Liver (tissue), 8 donors: ENCODE measurements at regions not wholly inside any gene's neighbourhood (a gene's known extent, or its start where the extent isn't known, plus 50 kb on each side); places are given as distances from the start of the nearest gene placed in this dataset.

Experiments
- DNase-seq: peaks from one replicate; pipeline ENCODE4 v3.0.0-alpha.2; 2017; ENCODE audit warnings: low spot score
- H3K27ac ChIP-seq, 2 donors: one replicate each; pipeline ENCODE4 v1.7.0; 2013; ENCODE audit warnings: inconsistent platforms in 2 of 2, low read length in 2 of 2, control low read depth in 1 of 2, low read depth in 1 of 2, mild to moderate bottlenecking in 1 of 2
- H3K27me3 ChIP-seq, 4 donors: one replicate each; pipeline versions ENCODE4 v1.6.1 to v1.7.0; 2013; ENCODE audit warnings: low read length in 3 of 4, inconsistent platforms in 1 of 4, mild to moderate bottlenecking in 1 of 4, moderate library complexity in 1 of 4; ENCODE audit not compliant: control insufficient read depth in 4 of 4, insufficient read depth in 4 of 4
- H3K36me3 ChIP-seq, 4 donors: one replicate each; pipeline versions ENCODE4 v1.6.1 to v1.7.0; 2013; ENCODE audit warnings: low read length in 3 of 4, mild to moderate bottlenecking in 3 of 4, low read depth in 1 of 4, moderate library complexity in 1 of 4; ENCODE audit not compliant: control insufficient read depth in 4 of 4, insufficient read depth in 3 of 4
- H3K4me1 ChIP-seq, 4 donors: one replicate each; pipeline versions ENCODE4 v1.6.1 to v1.7.0; 2013; ENCODE audit warnings: low read length in 3 of 4, mild to moderate bottlenecking in 3 of 4, moderate library complexity in 1 of 4; ENCODE audit not compliant: control insufficient read depth in 4 of 4, insufficient read depth in 4 of 4
- H3K4me3 ChIP-seq, 3 donors: one replicate each; pipeline versions ENCODE4 v1.6.1 to v1.7.0; 2013; ENCODE audit warnings: low read length in 3 of 3, control low read depth in 1 of 3, low read depth in 1 of 3, mild to moderate bottlenecking in 1 of 3
- H3K9ac ChIP-seq, 2 donors: one replicate each; pipeline ENCODE4 v1.7.0; 2013; ENCODE audit warnings: low read length in 2 of 2, mild to moderate bottlenecking in 2 of 2, moderate library complexity in 2 of 2, control low read depth in 1 of 2, low read depth in 1 of 2
- H3K9me3 ChIP-seq, 4 donors: one replicate each; pipeline versions ENCODE4 v1.6.1 to v1.7.0; 2013; ENCODE audit warnings: low read length in 3 of 4; ENCODE audit not compliant: control insufficient read depth in 4 of 4
- CTCF ChIP-seq: fragments of 150-350 bp; IDR thresholded peaks from 2 replicates; pipeline ENCODE4 v1.5.1; 2017; ENCODE audit warnings: improper control_type of control experiment, low read depth, low read length; ENCODE audit not compliant: missing input control
- EGR1 ChIP-seq, 2 donors: IDR thresholded peaks; 2 replicates each; pipeline ENCODE4 v1.6.1; 2016 to 2018; ENCODE audit warnings: antibody characterized with exemption in 2 of 2, low read depth in 2 of 2
- FOXA2 ChIP-seq: IDR thresholded peaks from 2 replicates; pipeline ENCODE4 v1.6.1; 2016; ENCODE audit warnings: antibody characterized with exemption
- HNF4A ChIP-seq, 2 donors: conservative IDR thresholded peaks; 2 replicates each; pipeline ENCODE4 v1.6.1; 2016; ENCODE audit warnings: antibody characterized with exemption in 2 of 2, mild to moderate bottlenecking in 2 of 2
- HNF4G ChIP-seq: IDR thresholded peaks from 2 replicates; pipeline ENCODE4 v1.6.1; 2016; ENCODE audit warnings: antibody characterized with exemption
- JUND ChIP-seq, 2 donors: IDR thresholded peaks; 2 replicates each; pipeline ENCODE4 v1.6.1; 2016; ENCODE audit warnings: antibody characterized with exemption in 2 of 2
- NR2F2 ChIP-seq: IDR thresholded peaks from 2 replicates; pipeline ENCODE4 v1.6.1; 2016; ENCODE audit warnings: antibody characterized with exemption
- RAD21 ChIP-seq, 2 donors: IDR thresholded peaks; 2 replicates each; pipeline ENCODE4 v1.6.1; 2016; ENCODE audit warnings: antibody characterized with exemption in 2 of 2, mild to moderate bottlenecking in 2 of 2
- RXRA ChIP-seq, 2 donors: IDR thresholded peaks; 2 replicates each; pipeline ENCODE4 v1.6.1; 2017 to 2018; ENCODE audit warnings: antibody characterized with exemption in 2 of 2, mild to moderate bottlenecking in 1 of 2
- SP1 ChIP-seq: IDR thresholded peaks from 2 replicates; pipeline ENCODE4 v1.6.1; 2018; ENCODE audit warnings: antibody characterized with exemption, mild to moderate bottlenecking
- TAF1 ChIP-seq: conservative IDR thresholded peaks from 2 replicates; pipeline ENCODE4 v1.6.1; 2016; ENCODE audit warnings: antibody characterized with exemption, mild to moderate bottlenecking
- YY1 ChIP-seq: IDR thresholded peaks from 2 replicates; pipeline ENCODE4 v1.6.1; 2016; ENCODE audit warnings: antibody characterized with exemption, mild to moderate bottlenecking
- WGBS: extraction: QIAGEN DNeasy Blood & Tissue Kit; methylation state at CpG from one replicate; pipeline ENCODE4 v1.1.7; 2013; 5-methylcytosine and 5-hydroxymethylcytosine counted together
- TF ChIP-seq, protein P1 (sequence below): IDR thresholded peaks from 2 replicates; pipeline ENCODE4 v1.6.1; 2016; ENCODE audit warnings: antibody characterized with exemption
- TF ChIP-seq, protein P2 (sequence below): IDR thresholded peaks from 2 replicates; pipeline ENCODE4 v1.6.1; 2016; ENCODE audit warnings: antibody characterized with exemption
- TF ChIP-seq, protein P3 (sequence below): IDR thresholded peaks from 2 replicates; pipeline ENCODE4 v1.6.1; 2016; ENCODE audit warnings: antibody characterized with exemption, mild to moderate bottlenecking
- TF ChIP-seq, protein P4 (sequence below): IDR thresholded peaks from 2 replicates; pipeline ENCODE4 v1.6.1; 2016; ENCODE audit warnings: antibody characterized with exemption
- donor health status: healthy.
- donor health status: healthy.
- donor health status: healthy.
- donor health status: healthy.
- donor health status: healthy.

DNA sequence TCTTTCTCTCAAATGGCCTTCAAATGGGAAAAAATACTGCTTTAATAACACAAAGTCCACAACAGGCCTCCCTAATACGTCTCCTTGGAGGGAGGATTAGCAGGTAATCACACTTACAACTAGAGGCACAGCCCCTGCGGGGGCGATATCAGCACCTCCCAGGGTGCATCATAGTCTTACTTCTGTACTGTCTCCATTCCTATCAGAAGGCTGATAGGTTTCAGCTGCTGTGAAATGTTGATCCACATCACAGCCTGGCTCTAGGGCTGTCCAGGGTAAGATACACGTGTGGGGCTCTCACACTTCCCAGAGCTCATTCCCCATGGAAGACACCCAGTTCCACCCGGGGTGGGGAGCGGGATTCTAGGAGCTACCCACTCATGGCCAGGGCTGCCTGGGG is 139.1 kb upstream of the SFSWAP start:
- TF ChIP-seq RAD21 (IDR thresholded peaks at IDR 0.05): no peak
- TF ChIP-seq SP1: no peak
- no peak for TF ChIP-seq JUND (IDR thresholded peaks at IDR 0.05)
- TF ChIP-seq HNF4G: no peak
- TF ChIP-seq HNF4A (conservative IDR thresholded peaks at IDR 0.05): no peak
- no peak for TF ChIP-seq EGR1 (IDR thresholded peaks at IDR 0.05; ENCODE audit: low read depth in 2 of 2)
- no peak for TF ChIP-seq TAF1
- TF ChIP-seq, protein P1, sequence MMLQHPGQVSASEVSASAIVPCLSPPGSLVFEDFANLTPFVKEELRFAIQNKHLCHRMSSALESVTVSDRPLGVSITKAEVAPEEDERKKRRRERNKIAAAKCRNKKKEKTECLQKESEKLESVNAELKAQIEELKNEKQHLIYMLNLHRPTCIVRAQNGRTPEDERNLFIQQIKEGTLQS: no peak
- Histone ChIP-seq H3K9ac (no peak overlapping the region), H3K4me3 (no peak overlapping the region), H3K36me3 (no peaks in the 10 kb centered on the region), H3K4me1 (no peaks in the 10 kb centered on the region), H3K9me3 (no peaks in the 10 kb centered on the region), H3K27me3 (peaks cover 0 to 2% (median 0%) of the 10 kb centered on the region in 4 donors), H3K27ac (no peak overlapping the region)
- 41% methylated on average over 6 of the region's 6 CpGs for WGBS
- no peak for DNase-seq

DNA sequence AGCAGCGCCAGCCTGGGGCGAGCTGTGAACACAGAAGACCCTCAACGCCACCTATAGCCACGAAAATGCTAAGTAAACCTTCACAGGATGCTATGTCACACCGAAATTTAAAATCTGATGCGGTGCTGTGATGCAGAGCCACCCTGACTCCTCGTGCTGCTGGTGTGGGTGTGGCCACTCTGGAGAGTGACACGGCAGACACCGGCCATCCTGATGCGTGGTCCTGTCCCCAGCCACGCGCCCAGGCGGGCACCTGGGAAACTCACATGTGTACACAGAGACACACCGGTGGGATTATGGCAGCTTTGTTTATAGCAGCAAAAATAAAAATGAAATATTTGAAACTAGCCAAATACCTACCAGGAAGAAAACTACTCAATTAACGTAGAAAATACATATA is 138.3 kb upstream of the SFSWAP start:
- no peak for DNase-seq
- H3K9me3 ChIP-seq: no peaks in the 10 kb centered on the region
- no peaks in the 10 kb centered on the region for H3K36me3 ChIP-seq
- 77% methylated on average over 15 of the region's 15 CpGs for WGBS
- H3K9ac ChIP-seq: no peak overlapping the region
- no peak overlapping the region for H3K27ac ChIP-seq
- peaks cover 0 to 2% (median 0%) of the 10 kb centered on the region in 4 donors for H3K27me3 ChIP-seq
- H3K4me3 ChIP-seq: no peak overlapping the region
- no peak for TF ChIP-seq HNF4G
- TF ChIP-seq NR2F2: no peak
- TF ChIP-seq, protein P1: no peak
- TF ChIP-seq SP1: no peak
- no peak for TF ChIP-seq RXRA (IDR thresholded peaks at IDR 0.05)
- no peak for TF ChIP-seq JUND (IDR thresholded peaks at IDR 0.05)
- no peak for TF ChIP-seq HNF4A (conservative IDR thresholded peaks at IDR 0.05)
- H3K4me1 ChIP-seq: no peaks in the 10 kb centered on the region

DNA sequence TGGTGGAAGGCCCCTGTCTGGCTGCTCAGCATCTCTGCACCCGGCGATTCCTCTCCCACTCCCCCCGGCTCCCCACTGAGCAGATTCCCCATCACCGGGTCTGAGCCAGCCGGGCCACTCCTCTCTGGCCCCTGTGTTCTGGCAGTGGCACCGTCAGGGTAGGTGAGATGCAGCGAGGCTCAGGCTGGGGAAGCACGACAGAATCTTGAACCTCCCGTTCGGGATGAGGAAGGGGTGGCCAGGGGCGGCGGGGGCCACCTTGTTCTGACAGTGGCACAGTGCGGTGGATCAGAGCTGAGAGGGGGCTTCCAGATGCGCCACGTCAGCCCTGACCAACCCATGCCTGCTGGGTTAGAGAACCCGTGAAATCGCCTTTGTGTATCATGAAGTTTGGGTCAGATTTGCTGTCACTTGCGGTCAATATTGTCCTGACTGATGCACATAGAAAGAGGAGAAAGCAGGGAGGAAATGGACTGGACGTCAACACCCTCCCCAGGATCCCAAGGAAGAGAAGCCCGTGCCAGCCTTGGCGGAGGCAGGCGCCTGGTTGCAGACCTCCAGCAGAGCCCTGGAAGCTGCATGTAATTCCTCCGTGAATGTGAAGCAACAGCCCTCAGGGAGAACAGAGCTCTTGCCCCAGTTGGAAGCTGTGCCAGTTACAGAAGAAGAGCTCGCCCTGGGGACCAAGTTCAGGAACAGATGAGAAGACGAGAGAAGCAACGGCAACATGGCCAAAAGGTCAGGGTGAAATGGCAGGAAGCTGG is 137.1 kb upstream of the SFSWAP start:
- H3K4me3 ChIP-seq: no peak overlapping the region
- no peak for DNase-seq
- no peaks in the 10 kb centered on the region for H3K4me1 ChIP-seq
- 65% methylated on average over 26 of the region's 26 CpGs for WGBS
- H3K36me3 ChIP-seq: no peaks in the 10 kb centered on the region
- H3K9me3 ChIP-seq: no peaks in the 10 kb centered on the region
- H3K9ac ChIP-seq: no peak overlapping the region
- H3K27me3 ChIP-seq: peaks cover 0 to 4% (median 3%) of the 10 kb centered on the region in 4 donors
- no peak for TF ChIP-seq FOXA2
- TF ChIP-seq, protein P2, sequence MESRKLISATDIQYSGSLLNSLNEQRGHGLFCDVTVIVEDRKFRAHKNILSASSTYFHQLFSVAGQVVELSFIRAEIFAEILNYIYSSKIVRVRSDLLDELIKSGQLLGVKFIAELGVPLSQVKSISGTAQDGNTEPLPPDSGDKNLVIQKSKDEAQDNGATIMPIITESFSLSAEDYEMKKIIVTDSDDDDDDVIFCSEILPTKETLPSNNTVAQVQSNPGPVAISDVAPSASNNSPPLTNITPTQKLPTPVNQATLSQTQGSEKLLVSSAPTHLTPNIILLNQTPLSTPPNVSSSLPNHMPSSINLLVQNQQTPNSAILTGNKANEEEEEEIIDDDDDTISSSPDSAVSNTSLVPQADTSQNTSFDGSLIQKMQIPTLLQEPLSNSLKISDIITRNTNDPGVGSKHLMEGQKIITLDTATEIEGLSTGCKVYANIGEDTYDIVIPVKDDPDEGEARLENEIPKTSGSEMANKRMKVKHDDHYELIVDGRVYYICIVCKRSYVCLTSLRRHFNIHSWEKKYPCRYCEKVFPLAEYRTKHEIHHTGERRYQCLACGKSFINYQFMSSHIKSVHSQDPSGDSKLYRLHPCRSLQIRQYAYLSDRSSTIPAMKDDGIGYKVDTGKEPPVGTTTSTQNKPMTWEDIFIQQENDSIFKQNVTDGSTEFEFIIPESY: no peak
- TF ChIP-seq RAD21 (IDR thresholded peaks at IDR 0.05): no peak
- TF ChIP-seq JUND (IDR thresholded peaks at IDR 0.05): no peak
- TF ChIP-seq, protein P1: no peak
- no peak for TF ChIP-seq HNF4G
- no peak for TF ChIP-seq YY1
- TF ChIP-seq NR2F2: no peak
- TF ChIP-seq, protein P3, sequence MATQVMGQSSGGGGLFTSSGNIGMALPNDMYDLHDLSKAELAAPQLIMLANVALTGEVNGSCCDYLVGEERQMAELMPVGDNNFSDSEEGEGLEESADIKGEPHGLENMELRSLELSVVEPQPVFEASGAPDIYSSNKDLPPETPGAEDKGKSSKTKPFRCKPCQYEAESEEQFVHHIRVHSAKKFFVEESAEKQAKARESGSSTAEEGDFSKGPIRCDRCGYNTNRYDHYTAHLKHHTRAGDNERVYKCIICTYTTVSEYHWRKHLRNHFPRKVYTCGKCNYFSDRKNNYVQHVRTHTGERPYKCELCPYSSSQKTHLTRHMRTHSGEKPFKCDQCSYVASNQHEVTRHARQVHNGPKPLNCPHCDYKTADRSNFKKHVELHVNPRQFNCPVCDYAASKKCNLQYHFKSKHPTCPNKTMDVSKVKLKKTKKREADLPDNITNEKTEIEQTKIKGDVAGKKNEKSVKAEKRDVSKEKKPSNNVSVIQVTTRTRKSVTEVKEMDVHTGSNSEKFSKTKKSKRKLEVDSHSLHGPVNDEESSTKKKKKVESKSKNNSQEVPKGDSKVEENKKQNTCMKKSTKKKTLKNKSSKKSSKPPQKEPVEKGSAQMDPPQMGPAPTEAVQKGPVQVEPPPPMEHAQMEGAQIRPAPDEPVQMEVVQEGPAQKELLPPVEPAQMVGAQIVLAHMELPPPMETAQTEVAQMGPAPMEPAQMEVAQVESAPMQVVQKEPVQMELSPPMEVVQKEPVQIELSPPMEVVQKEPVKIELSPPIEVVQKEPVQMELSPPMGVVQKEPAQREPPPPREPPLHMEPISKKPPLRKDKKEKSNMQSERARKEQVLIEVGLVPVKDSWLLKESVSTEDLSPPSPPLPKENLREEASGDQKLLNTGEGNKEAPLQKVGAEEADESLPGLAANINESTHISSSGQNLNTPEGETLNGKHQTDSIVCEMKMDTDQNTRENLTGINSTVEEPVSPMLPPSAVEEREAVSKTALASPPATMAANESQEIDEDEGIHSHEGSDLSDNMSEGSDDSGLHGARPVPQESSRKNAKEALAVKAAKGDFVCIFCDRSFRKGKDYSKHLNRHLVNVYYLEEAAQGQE: no peak
- no peak for TF ChIP-seq HNF4A (conservative IDR thresholded peaks at IDR 0.05)
- TF ChIP-seq, protein P4, sequence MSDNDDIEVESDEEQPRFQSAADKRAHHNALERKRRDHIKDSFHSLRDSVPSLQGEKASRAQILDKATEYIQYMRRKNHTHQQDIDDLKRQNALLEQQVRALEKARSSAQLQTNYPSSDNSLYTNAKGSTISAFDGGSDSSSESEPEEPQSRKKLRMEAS: no peak
- TF ChIP-seq SP1: no peak
- TF ChIP-seq CTCF: no peak
- TF ChIP-seq EGR1 (IDR thresholded peaks at IDR 0.05; ENCODE audit: low read depth in 2 of 2): no peak
- H3K27ac ChIP-seq: no peak overlapping the region
